HG03108 (cell line): ENCODE measurements at regions not wholly inside any gene's neighbourhood (a gene's known extent, or its start where the extent isn't known, plus 50 kb on each side); places are given as distances from the start of the nearest gene placed in this dataset.
"Not testable (repeated sequence)": the region's sequence is repeated elsewhere in the genome, so short reads cannot be mapped to it uniquely, and the experiment has no call there.

ENCODE experiments used
- ATAC-seq: cut with Tn5 transposase; IDR thresholded peaks from one replicate; pipeline ENCODE4 v1.9.1; 2021; ENCODE audit warnings: moderate library complexity; ENCODE audit not compliant: unreplicated experiment

DNA sequence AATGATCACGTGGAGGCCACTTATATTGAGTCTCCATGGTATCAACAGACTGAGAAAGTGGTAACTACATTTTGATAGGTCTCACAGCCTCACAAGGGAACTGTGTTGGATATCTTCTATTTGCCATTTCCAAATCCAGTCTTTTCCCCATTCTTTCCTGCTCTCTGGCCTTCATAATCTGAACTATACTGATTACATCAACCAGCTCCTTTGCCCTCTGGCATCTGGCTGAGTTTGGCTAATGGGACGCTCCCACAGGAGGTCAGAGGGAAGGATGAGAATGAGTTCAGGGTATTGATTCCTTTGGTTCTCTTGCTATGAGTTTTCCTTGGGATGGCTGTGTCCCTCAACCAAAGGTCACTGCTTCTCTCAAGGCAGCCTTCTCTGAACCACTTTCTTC, 152.6 kb downstream of the RTL9 start:
- no peak for ATAC-seq

DNA sequence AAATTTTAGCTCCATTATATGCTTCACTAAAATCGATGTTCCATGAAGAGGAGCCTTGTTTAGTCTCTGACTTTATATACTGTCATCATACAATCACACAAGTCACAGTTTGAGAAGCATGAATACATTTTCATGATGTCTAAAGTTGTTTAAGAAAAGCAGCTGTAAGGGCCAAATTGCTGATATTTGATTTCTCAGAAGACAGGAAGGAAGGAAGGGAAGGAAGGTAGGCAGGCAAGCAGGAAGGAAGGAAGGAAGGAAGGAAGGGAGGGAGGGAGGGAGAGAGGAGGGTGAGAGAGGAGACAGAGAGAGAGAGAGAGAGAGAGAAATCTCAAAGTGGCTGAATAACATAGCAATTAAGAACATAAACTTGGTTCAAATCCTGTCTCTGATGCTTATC, 153.7 kb downstream of the RTL9 start:
- no peak for ATAC-seq

- no peak for ATAC-seq
These were observed 155.9 kb downstream of the RTL9 start for GRCh38 chrX:110514509-110514908.

DNA sequence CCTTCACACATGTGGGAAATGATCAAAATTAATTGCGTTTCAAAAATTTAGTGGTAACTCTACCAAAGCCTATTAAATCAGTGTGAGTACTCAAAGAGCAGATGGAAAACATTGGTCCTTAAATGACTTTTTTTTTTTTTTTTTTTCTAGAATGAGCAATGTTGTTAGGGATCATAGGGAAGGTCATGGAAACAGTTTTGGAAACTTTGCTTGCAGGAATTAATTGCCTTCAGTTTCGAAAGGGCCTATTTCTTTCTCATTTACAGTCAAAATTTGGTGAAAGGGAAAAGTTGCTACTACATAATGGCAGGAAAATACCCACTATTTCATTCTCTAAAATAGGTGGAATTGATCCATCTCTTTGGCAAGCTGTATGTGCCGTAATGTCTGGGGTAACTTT, 160.9 kb downstream of the RTL9 start:
- ATAC-seq, result no peak

- ATAC-seq, result no peak
These were observed 161.3 kb downstream of the RTL9 start for GRCh38 chrX:110519906-110520452.

- ATAC-seq, result not testable (repeated sequence)
These were observed 162.0 kb downstream of the RTL9 start for GRCh38 chrX:110520652-110521051.

- no peak for ATAC-seq
These were observed 173.4 kb downstream of the RTL9 start for GRCh38 chrX:110531873-110532580.

GRCh38 chrX:110532581-110532931, 173.9 kb downstream of the RTL9 start:
- no peak for ATAC-seq

DNA sequence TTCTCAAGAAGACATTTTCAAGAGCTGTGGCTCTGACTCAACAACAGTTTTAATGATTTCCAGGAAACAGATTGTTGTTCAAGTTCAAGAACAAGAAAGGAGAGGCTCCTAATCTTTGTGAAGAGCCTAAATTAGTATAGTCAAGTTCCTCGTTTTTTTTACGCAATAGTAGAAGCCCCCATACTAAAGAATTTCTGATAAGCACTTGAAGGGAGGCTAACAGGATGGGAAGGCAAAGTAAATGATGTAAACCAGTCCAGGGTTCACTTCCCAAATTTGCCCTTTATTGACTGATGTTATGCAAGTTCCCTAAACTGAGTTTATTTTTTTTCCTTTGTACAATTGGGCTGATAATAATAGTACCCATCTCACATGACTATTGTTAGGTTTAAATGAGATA, 178.2 kb downstream of the RTL9 start:
- ATAC-seq, result no peak

- ATAC-seq, result no peak
These were observed 182.6 kb downstream of the RTL9 start for GRCh38 chrX:110541266-110541665.

DNA sequence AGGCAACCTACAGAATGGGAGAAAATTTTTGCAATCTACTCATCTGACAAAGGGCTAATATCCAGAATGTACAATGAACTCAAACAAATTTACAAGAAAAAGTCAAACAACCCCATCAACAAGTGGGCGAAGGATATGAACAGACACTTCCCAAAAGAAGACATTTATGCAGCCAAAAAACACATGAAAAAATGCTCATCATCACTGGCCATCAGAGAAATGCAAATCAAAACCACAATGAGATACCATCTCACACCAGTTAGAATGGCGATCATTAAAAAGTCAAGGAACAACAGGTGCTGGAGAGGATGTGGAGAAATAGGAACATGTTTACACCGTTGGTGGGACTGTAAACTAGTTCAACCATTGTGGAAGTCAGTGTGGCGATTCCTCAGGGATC, 192.2 kb downstream of the RTL9 start:
- ATAC-seq, result not testable (repeated sequence)

DNA sequence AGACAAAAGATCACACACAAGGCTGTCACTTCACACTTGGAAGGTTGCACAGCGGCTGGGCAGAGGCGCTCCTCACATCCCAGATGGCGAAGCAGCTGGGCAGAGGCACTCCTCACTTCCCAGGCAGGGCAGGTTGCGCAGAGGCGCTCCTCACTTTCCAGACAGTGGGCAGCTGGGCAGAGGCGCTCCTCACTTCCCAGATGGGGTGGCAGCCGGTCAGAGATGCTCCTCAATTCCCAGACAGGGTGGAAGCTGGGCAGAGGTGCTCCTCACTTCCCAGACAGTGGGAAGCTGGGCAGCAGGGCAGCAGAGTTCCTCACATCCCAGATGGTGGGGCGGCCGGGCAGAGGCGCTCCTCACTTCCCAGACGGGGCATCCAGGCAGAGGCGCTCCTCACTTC, 199.2 kb downstream of the RTL9 start:
- ATAC-seq, result no peak

DNA sequence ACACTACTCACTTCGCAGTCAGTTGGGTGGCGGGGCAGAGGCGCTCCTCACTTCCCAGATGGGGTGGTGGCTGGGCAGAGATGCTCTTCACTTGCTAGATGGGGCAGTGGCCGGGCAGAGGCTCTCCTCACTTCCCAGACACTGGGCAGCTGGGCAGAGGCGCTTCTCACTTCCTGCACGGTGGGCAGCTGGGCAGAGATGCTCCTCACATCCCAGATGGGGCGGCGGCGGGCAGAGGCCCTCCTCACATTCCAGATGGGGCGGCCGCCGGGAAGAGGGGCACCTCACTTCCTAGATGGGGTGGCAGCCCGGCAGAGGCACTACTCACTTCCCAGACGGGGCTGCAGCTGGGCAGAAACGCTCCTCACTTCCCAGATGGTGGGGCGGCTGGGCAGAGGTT, 199.8 kb downstream of the RTL9 start:
- no peak for ATAC-seq

DNA sequence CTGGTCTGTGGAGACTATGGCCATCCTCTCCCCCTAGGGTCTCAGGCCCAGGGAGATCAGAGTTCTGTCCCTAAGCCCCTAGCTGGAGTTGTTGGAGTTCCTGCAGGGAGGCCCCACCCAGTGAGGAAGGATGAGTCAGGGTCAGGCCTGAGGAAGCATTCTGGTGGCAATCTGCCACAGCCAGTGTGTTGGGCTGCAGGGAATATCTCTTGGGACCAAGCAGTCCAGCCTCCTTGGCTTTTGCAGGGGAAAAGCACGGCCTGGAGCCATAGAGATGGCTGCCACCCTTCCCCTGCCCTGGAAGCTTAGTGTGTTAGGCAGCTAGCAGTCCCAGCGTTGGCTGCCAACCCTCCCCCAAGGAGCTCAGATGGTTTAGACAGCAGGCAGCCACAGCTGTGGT, 202.4 kb downstream of the RTL9 start:
- ATAC-seq, result no peak

DNA sequence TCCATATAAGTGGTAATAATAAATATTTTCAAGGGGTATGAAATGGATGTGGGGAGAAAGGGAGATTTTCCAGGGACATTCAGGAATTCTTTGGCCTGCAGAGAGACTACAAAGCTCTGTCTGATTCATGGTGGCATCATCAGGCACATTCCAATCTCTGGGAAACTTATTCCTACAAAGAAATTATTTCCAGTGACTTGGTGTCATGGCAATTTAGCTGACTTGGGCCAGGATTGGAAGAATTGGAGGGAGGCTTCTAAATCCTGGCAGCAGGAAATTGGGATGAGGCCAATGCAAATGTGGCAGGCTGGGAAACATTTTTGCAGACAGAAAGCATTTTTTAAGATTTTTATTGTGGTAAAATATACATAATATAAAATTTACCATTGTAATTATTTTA, 204.6 kb downstream of the RTL9 start:
- no peak for ATAC-seq

DNA sequence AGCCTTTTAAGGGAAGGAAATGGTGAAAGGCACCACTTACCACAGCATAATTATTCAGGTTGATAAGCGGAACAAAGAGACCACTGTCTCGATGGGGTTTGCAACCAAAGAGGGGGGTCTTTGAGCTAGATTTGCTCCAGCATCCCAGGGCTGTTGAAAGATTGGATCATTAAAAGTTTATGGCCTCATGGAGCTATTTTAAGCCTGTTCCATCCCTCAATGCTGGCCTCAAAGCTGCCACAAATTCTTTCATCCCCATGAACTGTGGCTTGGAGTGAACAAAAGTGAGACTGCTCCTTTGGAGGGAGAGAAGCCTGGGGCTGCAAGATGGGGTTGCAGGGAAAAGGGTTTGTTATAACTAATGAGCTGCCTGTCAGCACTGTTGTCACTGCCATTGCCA, 209.8 kb downstream of the RTL9 start:
- no peak for ATAC-seq

GRCh38 chrX:110569506-110569905, 210.9 kb downstream of the RTL9 start:
- ATAC-seq, result no peak

GRCh38 chrX:110578270-110578669, 217.3 kb downstream of the CHRDL1 start:
- ATAC-seq, result no peak

DNA sequence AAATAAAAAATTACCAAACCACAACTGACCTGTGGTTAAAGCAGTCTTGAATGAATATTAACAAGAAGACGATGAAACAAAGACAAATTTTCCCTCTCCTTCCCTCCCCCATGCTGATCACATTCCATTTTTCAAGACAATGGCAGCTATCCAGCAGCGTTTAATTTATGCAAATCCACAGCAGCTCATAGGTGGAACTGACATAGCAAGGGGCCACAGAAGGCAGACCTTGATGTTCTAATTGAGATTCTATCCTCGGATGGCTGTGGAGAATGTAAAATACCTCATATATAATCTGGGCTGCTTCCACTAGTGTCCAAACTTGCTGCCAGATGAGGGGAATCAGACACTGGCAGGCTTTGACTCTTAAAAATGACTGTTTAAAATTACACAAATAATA, 211.5 kb downstream of the CHRDL1 start:
- no peak for ATAC-seq

GRCh38 chrX:110588164-110588563, 207.5 kb downstream of the CHRDL1 start:
- ATAC-seq, result no peak

- no peak for ATAC-seq
These were observed 206.8 kb downstream of the CHRDL1 start for GRCh38 chrX:110588853-110589252.

DNA sequence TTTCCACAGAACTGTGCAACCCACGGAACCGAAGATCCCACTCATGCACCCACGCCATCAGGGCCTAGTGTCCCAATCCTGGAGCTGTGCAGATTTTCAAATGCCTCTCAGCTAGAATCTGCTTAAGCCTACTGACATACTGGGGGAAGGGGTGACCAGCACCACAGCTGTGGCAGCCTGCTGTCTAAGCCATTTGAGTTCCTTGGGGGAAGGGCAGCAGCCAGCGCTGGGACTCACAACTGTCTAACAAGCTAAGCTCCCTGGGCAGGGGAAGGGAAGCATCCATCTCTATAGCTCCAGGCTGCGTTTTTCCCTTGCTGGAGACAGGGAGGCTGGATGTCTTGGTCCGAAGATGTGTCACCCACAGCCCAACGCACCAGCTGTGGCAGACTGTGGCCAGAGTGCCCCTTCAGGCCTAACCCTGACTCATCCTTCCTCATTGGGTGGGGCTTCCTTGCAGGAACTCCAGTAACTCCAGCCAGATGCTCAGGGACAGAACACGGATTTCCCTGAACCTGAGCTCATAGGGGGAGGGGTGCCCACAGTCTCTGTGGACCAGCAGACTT, 194.8 kb downstream of the CHRDL1 start:
- ATAC-seq, result no peak

DNA sequence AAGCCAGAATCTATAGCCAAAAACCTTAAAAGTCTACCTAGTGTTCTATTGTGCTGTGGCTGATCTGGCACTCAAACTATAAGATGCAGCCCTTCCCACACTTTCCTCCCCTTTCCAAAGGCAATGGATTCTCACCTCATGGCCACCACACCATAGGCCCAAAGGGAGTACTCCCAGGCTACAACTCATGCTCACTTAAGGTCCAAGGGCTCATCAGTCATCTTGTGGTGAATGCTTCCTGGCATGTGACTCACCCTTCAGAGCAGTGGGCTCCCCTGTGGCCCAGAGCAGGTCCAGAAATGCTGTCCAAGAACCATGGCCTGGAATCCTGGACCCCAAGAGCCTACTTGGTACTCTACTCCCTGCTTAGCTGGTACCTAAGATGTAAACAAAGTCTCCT, 181.0 kb downstream of the CHRDL1 start:
- no peak for ATAC-seq
